ENCODE measurements at regions not wholly inside any gene's neighbourhood (a gene's known extent, or its start where the extent isn't known, plus 50 kb on each side); places are given as distances from the start of the nearest gene placed in this dataset.

DNA sequence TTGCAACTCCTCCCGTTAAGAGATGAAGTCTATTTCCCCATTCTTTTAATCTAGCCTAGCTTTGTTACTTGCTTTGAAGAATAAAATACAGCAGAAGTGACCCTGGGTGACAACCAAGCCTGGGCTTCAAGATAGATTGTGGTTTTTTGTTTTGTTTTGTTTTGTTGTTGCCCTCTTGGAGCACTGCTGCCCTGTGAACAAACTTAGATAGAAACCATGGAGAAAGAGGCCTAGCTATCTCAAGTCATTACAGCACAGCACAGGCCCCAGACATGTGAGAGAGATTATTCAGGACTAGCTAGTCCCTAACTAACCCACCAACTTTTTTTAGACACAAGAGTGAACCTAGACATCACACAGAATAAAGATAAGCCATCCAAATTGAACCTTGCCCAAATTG, 475.2 kb downstream of the EPHA7 start:
- DNase-seq, result no peak
- H3K4me3 ChIP-seq (ENCODE audit: low read length), result no peak overlapping the region
- WGBS, result 94% methylated on average over 1 of the region's 1 CpG
- intact Hi-C loops (cut with DNase I), result no loop called here
- no peak overlapping the region for H3K27ac ChIP-seq (ENCODE audit: low read length)
- no peaks in the 10 kb centered on the region for H3K27me3 ChIP-seq (ENCODE audit: control insufficient read depth, insufficient read depth)
- no peaks in the 10 kb centered on the region for H3K4me1 ChIP-seq (ENCODE audit: control insufficient read depth, insufficient read depth, low read length)
- ATAC-seq, result no peak
- no peaks in the 10 kb centered on the region for H3K9me3 ChIP-seq (ENCODE audit: control insufficient read depth, low read length)

DNA sequence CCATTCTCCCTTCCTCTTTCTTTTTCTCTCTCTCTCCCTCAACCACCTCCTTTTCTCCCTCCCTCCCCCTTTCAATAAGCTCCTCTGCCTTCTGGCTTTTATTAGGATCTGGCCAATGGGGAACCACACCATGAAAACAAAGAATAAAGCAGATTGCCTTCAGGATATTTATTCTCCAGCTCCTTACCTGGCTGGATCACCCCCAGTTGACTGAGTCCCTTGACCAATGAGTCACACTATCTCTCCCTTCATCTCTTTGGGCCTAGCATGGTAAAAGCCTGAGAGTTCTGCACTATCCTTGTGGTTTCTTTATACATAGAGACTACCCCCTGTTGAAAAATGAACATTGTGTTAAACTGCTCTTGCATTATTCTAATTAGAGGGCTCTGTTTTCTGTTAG, 476.8 kb downstream of the EPHA7 start:
- H3K27me3 ChIP-seq (ENCODE audit: control insufficient read depth, insufficient read depth), result no peaks in the 10 kb centered on the region
- intact Hi-C loops (cut with DNase I), result no loop called here
- H3K27ac ChIP-seq (ENCODE audit: low read length), result no peak overlapping the region
- H3K4me1 ChIP-seq (ENCODE audit: control insufficient read depth, insufficient read depth, low read length), result no peaks in the 10 kb centered on the region
- DNase-seq (no peak), ATAC-seq (no peak)
- no peak overlapping the region for H3K4me3 ChIP-seq (ENCODE audit: low read length)
- no peaks in the 10 kb centered on the region for H3K9me3 ChIP-seq (ENCODE audit: control insufficient read depth, low read length)

DNA sequence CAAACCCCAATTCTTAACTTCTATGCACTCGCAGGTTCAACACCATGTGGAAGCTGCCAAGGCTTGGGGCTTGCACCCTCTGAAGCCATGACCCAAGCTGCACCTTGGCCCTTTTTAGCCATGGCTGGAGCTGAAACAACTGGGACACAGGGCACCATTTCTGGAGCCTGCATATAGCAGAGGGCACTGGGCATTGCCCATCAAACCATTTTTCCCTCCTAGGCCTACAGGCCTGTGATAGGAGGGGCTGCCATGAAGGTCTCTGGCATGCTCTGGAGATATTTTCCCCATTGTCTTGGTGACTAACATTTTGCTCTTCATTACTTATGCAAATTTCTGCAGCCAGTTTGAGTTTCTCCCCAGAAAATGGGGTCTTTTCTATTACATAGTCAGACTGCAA, 484.7 kb downstream of the EPHA7 start:
- no peaks in the 10 kb centered on the region for H3K27me3 ChIP-seq (ENCODE audit: control insufficient read depth, insufficient read depth)
- no peaks in the 10 kb centered on the region for H3K4me1 ChIP-seq (ENCODE audit: control insufficient read depth, insufficient read depth, low read length)
- no peaks in the 10 kb centered on the region for H3K9me3 ChIP-seq (ENCODE audit: control insufficient read depth, low read length)
- ATAC-seq, result no peak
- intact Hi-C loops (cut with DNase I), result no loop called here
- H3K27ac ChIP-seq (ENCODE audit: low read length), result no peak overlapping the region
- no peak for DNase-seq
- WGBS, result 84% methylated on average over 1 of the region's 1 CpG
- H3K4me3 ChIP-seq (ENCODE audit: low read length), result no peak overlapping the region

DNA sequence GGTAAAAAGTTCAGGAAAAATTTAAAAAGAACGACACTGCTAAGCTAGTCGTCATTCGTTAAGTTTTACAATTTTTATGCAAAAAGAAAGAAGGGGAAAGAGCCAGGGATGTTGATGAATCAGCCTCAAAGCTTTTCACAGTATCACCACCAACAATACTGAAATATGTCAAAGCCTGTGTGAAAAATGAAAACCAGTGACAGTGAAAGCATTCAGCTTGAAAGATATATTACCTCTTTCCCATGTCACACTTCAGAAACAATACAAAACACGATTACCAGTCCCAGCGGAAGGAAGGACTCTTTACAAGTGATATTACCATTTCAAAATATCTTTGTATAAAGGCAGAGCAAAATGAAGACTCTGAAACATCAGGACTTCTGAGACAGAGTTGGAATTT, 489.2 kb downstream of the EPHA7 start:
- DNase-seq (no peak), ATAC-seq (no peak)
- Histone ChIP-seq H3K4me3 (ENCODE audit: low read length) (no peak overlapping the region), H3K4me1 (ENCODE audit: control insufficient read depth, insufficient read depth, low read length) (no peaks in the 10 kb centered on the region), H3K9me3 (ENCODE audit: control insufficient read depth, low read length) (no peaks in the 10 kb centered on the region), H3K27me3 (ENCODE audit: control insufficient read depth, insufficient read depth) (no peaks in the 10 kb centered on the region), H3K27ac (ENCODE audit: low read length) (no peak overlapping the region)
- 74% methylated on average over 5 of the region's 5 CpGs for WGBS
- intact Hi-C loops (cut with DNase I), result no loop called here

DNA sequence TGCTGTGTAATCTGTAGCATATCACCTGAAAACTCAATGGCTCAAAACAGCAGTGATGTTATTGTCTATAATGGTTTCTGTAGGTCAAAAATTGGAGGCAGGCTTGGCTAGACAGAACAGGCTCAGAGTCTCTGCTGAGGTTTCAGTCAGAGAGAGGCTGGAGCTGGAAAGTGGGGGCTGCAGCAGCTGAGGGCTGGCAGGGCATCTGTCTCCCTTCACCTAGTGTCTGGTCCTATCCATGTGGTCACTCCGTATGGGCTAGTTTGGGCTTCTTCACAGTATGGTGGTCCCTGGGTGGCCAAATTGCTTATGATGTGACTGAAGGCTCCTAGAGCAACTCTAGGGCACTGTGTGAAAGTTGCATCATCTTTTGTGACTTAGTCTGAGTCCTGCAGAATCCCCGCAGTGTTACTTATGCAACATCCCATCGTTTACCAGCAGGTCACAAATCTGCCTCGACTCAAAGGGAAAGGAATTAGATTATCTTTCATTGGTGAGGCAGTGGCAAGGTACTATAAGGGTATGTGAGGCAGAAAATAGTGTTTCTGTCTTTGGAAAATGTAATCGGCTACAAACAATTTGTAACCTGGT, 497.0 kb downstream of the EPHA7 start:
- 67% methylated on average over 5 of the region's 5 CpGs for WGBS
- intact Hi-C loops (cut with DNase I), result no loop called here
- Histone ChIP-seq H3K27me3 (ENCODE audit: control insufficient read depth, insufficient read depth) (no peaks in the 10 kb centered on the region), H3K9me3 (ENCODE audit: control insufficient read depth, low read length) (no peaks in the 10 kb centered on the region), H3K4me3 (ENCODE audit: low read length) (no peak overlapping the region), H3K4me1 (ENCODE audit: control insufficient read depth, insufficient read depth, low read length) (no peaks in the 10 kb centered on the region), H3K27ac (ENCODE audit: low read length) (no peak overlapping the region)
- ATAC-seq (no peak), DNase-seq (no peak)

DNA sequence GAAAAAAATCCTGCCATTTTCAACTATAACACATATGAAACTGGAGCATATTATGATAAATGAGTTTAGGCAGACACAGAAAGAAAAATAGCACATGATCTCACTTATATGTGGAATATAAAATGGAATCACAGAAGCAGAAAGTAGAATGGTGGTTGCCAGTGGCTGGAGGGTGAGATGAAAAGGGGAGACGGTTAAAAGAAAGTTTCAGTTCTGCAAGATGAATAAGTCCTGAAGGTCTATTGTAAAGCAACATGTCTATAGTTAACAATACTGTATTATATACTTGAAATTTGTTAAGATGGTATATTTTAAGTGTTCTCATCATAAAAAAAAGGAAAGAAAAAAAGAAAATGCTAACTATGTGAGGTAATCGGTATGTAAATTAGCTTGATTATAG, 503.9 kb downstream of the EPHA7 start:
- DNase-seq (no peak), ATAC-seq (no peak)
- intact Hi-C loops (cut with DNase I), result no loop called here
- Histone ChIP-seq H3K4me1 (ENCODE audit: control insufficient read depth, insufficient read depth, low read length) (no peaks in the 10 kb centered on the region), H3K4me3 (ENCODE audit: low read length) (no peak overlapping the region), H3K27me3 (ENCODE audit: control insufficient read depth, insufficient read depth) (no peaks in the 10 kb centered on the region), H3K9me3 (ENCODE audit: control insufficient read depth, low read length) (no peaks in the 10 kb centered on the region), H3K27ac (ENCODE audit: low read length) (no peak overlapping the region)
- WGBS, result 92% methylated on average over 2 of the region's 2 CpGs

DNA sequence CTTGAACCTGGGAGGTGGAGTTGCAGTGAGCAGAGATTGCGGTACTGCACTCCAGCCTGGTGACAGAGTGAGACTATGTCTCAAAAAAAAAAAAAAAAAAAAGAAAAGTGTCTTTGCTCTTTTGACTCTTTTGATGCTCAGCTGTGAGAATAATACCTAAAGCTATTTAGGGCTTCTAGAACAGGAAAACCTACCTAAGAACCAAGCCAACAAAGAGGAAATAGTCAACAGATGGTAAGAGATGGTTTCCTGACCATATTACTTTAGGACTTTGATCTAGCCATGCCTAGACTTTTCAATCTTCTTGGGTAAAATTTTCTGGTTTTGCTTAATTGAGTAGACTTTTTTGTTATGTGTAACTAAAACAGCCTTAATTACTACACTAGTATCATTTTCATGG, 508.1 kb downstream of the EPHA7 start:
- Histone ChIP-seq H3K27ac (ENCODE audit: low read length) (no peak overlapping the region), H3K4me3 (ENCODE audit: low read length) (no peak overlapping the region), H3K27me3 (ENCODE audit: control insufficient read depth, insufficient read depth) (no peaks in the 10 kb centered on the region), H3K4me1 (ENCODE audit: control insufficient read depth, insufficient read depth, low read length) (no peaks in the 10 kb centered on the region), H3K9me3 (ENCODE audit: control insufficient read depth, low read length) (no peaks in the 10 kb centered on the region)
- ATAC-seq (no peak), DNase-seq (no peak)
- 91% methylated on average over 1 of the region's 1 CpG for WGBS
- intact Hi-C loops (cut with DNase I), result no loop called here

DNA sequence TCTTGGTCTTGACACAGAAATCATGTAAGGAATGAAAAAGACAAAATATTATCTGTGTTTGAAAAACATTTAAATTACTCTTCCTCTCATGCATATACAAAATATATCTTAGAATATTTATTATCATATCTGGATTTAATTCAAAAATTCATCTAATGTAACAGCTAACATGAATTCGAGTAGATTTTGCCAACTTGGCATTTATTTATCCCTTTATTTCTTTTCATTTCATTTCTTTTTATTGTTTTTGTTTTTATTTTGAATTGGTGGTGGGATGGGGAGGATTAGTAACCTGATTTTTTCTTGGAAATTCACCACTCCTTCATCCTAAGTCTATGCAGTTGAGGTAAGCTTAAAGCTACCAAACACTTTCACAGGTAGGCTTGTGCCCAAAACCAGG, 508.7 kb downstream of the EPHA7 start:
- no peak for ATAC-seq
- WGBS, result 50% methylated on average over 1 of the region's 1 CpG
- Histone ChIP-seq H3K9me3 (ENCODE audit: control insufficient read depth, low read length) (no peaks in the 10 kb centered on the region), H3K4me3 (ENCODE audit: low read length) (no peak overlapping the region), H3K4me1 (ENCODE audit: control insufficient read depth, insufficient read depth, low read length) (no peaks in the 10 kb centered on the region), H3K27me3 (ENCODE audit: control insufficient read depth, insufficient read depth) (no peaks in the 10 kb centered on the region), H3K27ac (ENCODE audit: low read length) (no peak overlapping the region)
- no peak for DNase-seq
- intact Hi-C loops (cut with DNase I), result no loop called here

DNA sequence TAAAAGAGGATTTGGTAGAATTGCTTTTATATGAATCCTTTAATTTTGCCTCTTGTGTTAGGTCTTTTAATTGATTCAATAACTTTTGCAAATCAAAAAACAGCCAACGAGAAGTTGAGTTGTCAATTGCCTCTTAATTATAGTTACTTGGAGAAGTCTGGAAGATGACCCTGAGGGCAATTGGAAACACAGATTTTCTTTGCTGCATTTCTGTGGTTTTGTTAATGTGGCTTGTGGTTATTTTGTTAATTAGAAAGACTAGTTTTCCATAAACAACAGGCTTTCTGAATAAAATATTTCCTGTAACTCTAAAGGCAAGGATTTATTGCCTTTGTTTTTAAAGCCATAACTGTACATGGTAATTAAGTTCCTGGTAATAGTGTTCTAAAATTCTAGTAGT, 513.0 kb downstream of the EPHA7 start:
- no peak for DNase-seq
- ATAC-seq, result no peak
- no peaks in the 10 kb centered on the region for H3K4me1 ChIP-seq (ENCODE audit: control insufficient read depth, insufficient read depth, low read length)
- H3K9me3 ChIP-seq (ENCODE audit: control insufficient read depth, low read length), result no peaks in the 10 kb centered on the region
- H3K4me3 ChIP-seq (ENCODE audit: low read length), result no peak overlapping the region
- no peaks in the 10 kb centered on the region for H3K27me3 ChIP-seq (ENCODE audit: control insufficient read depth, insufficient read depth)
- H3K27ac ChIP-seq (ENCODE audit: low read length), result no peak overlapping the region
- intact Hi-C loops (cut with DNase I), result no loop called here
- 68% methylated on average over 1 of the region's 1 CpG for WGBS

DNA sequence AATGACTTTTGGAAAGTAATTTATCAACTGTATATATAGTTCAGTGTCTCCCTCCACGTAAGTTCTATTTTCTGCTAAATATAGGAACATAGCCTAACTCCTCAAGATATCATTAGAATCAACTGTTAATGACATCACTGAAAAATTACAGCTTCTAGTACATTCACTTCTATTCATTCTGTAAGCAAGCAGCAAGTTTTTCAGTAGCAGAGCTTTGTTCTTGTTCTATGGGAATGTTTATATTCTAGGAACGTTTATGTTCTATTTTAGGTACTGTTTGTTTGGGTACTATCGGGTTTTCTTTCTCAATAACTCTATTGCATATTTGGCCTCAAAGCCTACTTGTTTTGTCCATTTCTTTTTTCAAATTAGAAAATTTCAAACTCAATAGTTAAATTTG, 525.6 kb downstream of the EPHA7 start:
- no peak overlapping the region for H3K27ac ChIP-seq (ENCODE audit: low read length)
- no peaks in the 10 kb centered on the region for H3K27me3 ChIP-seq (ENCODE audit: control insufficient read depth, insufficient read depth)
- DNase-seq, result no peak
- no peak overlapping the region for H3K4me3 ChIP-seq (ENCODE audit: low read length)
- H3K4me1 ChIP-seq (ENCODE audit: control insufficient read depth, insufficient read depth, low read length), result no peaks in the 10 kb centered on the region
- no peaks in the 10 kb centered on the region for H3K9me3 ChIP-seq (ENCODE audit: control insufficient read depth, low read length)
- ATAC-seq, result no peak
- 53% methylated on average over 3 of the region's 3 CpGs for WGBS
- intact Hi-C loops (cut with DNase I), result no loop called here

DNA sequence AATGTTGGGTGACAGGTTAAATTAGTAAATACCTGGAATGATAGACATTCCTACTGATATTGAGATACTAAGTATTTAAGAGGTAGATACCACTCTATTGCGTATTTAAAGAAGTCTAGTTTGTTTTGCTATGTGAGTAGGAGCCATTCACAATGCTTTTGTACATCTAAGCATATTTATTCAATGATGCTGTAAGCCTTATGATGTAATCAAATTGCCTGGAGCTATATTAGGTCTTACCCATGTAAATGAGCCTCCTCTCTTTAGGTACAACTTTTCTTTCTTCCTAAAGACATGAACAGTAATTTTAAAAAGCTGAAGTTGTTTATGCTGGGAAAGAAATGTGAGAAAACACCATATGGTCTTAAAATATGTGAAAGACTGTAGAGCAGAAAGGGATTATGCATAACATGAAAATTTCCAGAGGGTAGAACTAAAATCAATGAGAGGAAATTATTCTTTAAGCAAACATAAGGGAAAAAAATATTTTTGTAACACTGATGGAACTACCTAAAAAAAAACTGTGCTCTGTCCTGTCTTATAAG, 526.7 kb downstream of the EPHA7 start:
- Histone ChIP-seq H3K9me3 (ENCODE audit: control insufficient read depth, low read length) (no peaks in the 10 kb centered on the region), H3K4me3 (ENCODE audit: low read length) (no peak overlapping the region), H3K4me1 (ENCODE audit: control insufficient read depth, insufficient read depth, low read length) (no peaks in the 10 kb centered on the region), H3K27me3 (ENCODE audit: control insufficient read depth, insufficient read depth) (no peaks in the 10 kb centered on the region), H3K27ac (ENCODE audit: low read length) (no peak overlapping the region)
- DNase-seq (no peak), ATAC-seq (no peak)
- intact Hi-C loops (cut with DNase I), result no loop called here
- WGBS, result 84% methylated on average over 1 of the region's 1 CpG

DNA sequence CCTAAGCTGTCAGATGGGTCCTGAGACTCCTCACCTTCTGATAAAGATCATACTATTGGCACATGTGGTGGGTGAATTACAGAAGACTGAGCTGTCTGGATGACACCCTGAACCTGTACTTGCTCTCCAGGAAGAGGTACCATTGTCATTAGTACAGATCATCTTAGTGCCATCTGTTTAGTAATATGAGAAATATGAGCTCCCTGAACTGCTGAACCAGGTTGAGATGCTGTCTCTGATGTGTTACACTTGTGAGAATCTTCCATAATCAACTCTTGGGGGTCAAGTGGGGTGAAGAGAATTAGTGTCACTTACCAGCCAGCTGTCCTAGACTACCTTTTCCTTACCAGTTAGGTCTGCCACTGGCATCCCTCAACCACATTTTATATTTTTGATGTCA, 531.0 kb downstream of the EPHA7 start:
- no peaks in the 10 kb centered on the region for H3K27me3 ChIP-seq (ENCODE audit: control insufficient read depth, insufficient read depth)
- ATAC-seq (no peak), DNase-seq (no peak)
- no peak overlapping the region for H3K27ac ChIP-seq (ENCODE audit: low read length)
- intact Hi-C loops (cut with DNase I), result no loop called here
- no peaks in the 10 kb centered on the region for H3K9me3 ChIP-seq (ENCODE audit: control insufficient read depth, low read length)
- H3K4me3 ChIP-seq (ENCODE audit: low read length), result no peak overlapping the region
- H3K4me1 ChIP-seq (ENCODE audit: control insufficient read depth, insufficient read depth, low read length), result no peaks in the 10 kb centered on the region
